ENCODE measurements at regions not wholly inside any gene's neighbourhood (a gene's known extent, or its start where the extent isn't known, plus 50 kb on each side); places are given as distances from the start of the nearest gene placed in this dataset.
"Not testable (repeated sequence)": the region's sequence is repeated elsewhere in the genome, so short reads cannot be mapped to it uniquely, and the experiment has no call there.

- TF ChIP-seq CTCF (IDR thresholded peaks at IDR 0.05; ENCODE audit: borderline replicate concordance, control extremely low read depth, extremely low read depth, insufficient read depth, missing control alignments): no peak
Observed at GRCh38 chr1:189620471-189620870, 857.2 kb downstream of the BRINP3 start.

GRCh38 chr1:189623336-189623735, 854.3 kb downstream of the BRINP3 start:
- in situ Hi-C loops (cut with MboI; ENCODE audit: low sequenced_read_pairs, unreplicated experiment): no loop called here
- no peak for TF ChIP-seq CTCF (IDR thresholded peaks at IDR 0.05; ENCODE audit: borderline replicate concordance, control extremely low read depth, extremely low read depth, insufficient read depth, missing control alignments)
- no peak for DNase-seq (ENCODE audit: low spot score)

More at GRCh38 chr1:189620471-189620870, 857.2 kb downstream of the BRINP3 start:
- DNase-seq (ENCODE audit: low spot score): no peak
- in situ Hi-C loops (cut with MboI; ENCODE audit: low sequenced_read_pairs, unreplicated experiment): no loop called here

GRCh38 chr1:189627427-189627826, 850.2 kb downstream of the BRINP3 start:
- no peak for DNase-seq (ENCODE audit: low spot score)
- in situ Hi-C loops (cut with MboI; ENCODE audit: low sequenced_read_pairs, unreplicated experiment): no loop called here
- TF ChIP-seq CTCF (IDR thresholded peaks at IDR 0.05; ENCODE audit: borderline replicate concordance, control extremely low read depth, extremely low read depth, insufficient read depth, missing control alignments): no peak

GRCh38 chr1:189628857-189629256, 848.8 kb downstream of the BRINP3 start:
- no peak for DNase-seq (ENCODE audit: low spot score)
- no peak for TF ChIP-seq CTCF (IDR thresholded peaks at IDR 0.05; ENCODE audit: borderline replicate concordance, control extremely low read depth, extremely low read depth, insufficient read depth, missing control alignments)
- in situ Hi-C loops (cut with MboI; ENCODE audit: low sequenced_read_pairs, unreplicated experiment): no loop called here

GRCh38 chr1:189633658-189634057, 844.0 kb downstream of the BRINP3 start:
- no peak for TF ChIP-seq CTCF (IDR thresholded peaks at IDR 0.05; ENCODE audit: borderline replicate concordance, control extremely low read depth, extremely low read depth, insufficient read depth, missing control alignments)
- in situ Hi-C loops (cut with MboI; ENCODE audit: low sequenced_read_pairs, unreplicated experiment): no loop called here

GRCh38 chr1:189637041-189637440, 840.6 kb downstream of the BRINP3 start:
- TF ChIP-seq CTCF (IDR thresholded peaks at IDR 0.05; ENCODE audit: borderline replicate concordance, control extremely low read depth, extremely low read depth, insufficient read depth, missing control alignments): no peak
- in situ Hi-C loops (cut with MboI; ENCODE audit: low sequenced_read_pairs, unreplicated experiment): no loop called here
- no peak for DNase-seq (ENCODE audit: low spot score)

More at GRCh38 chr1:189633658-189634057, 844.0 kb downstream of the BRINP3 start:
- DNase-seq (ENCODE audit: low spot score): no peak

GRCh38 chr1:189644156-189644555, 833.5 kb downstream of the BRINP3 start:
- DNase-seq (ENCODE audit: low spot score); in situ Hi-C loops (cut with MboI; ENCODE audit: low sequenced_read_pairs, unreplicated experiment): not testable (repeated sequence)

Measured in GM13976 (cell line).